ENCODE measurements at regions not wholly inside any gene's neighbourhood (a gene's known extent, or its start where the extent isn't known, plus 50 kb on each side); places are given as distances from the start of the nearest gene placed in this dataset.

DNA sequence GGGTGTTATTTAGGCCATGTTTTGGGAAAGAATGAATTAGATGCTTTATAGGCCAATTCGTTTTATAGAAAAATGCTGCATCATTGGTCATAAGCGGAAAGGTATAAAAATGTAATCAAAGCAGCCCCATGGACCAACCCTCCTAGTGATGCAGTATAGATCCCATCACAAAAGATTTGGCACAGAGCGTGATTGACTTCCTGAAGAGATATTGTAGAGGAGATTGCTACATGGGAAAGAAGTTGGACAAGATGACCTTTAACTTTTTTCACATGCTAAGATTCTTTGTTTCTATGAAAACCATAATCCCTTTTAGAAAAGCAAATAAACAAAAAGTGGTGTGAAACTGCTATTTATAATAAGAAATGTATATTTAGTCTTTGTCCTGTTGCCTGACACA lies 136.5 kb upstream of the FNDC3A start:
- TF ChIP-seq RAD21 (conservative IDR thresholded peaks at IDR 0.05): no peak
- TF ChIP-seq, protein P1, sequence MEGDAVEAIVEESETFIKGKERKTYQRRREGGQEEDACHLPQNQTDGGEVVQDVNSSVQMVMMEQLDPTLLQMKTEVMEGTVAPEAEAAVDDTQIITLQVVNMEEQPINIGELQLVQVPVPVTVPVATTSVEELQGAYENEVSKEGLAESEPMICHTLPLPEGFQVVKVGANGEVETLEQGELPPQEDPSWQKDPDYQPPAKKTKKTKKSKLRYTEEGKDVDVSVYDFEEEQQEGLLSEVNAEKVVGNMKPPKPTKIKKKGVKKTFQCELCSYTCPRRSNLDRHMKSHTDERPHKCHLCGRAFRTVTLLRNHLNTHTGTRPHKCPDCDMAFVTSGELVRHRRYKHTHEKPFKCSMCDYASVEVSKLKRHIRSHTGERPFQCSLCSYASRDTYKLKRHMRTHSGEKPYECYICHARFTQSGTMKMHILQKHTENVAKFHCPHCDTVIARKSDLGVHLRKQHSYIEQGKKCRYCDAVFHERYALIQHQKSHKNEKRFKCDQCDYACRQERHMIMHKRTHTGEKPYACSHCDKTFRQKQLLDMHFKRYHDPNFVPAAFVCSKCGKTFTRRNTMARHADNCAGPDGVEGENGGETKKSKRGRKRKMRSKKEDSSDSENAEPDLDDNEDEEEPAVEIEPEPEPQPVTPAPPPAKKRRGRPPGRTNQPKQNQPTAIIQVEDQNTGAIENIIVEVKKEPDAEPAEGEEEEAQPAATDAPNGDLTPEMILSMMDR (IDR thresholded peaks at IDR 0.05; ENCODE audit: poor library complexity, severe bottlenecking): no peak
- no peak for TF ChIP-seq TAF1 (IDR thresholded peaks at IDR 0.05; ENCODE audit: low read depth)
- TF ChIP-seq, protein P2, sequence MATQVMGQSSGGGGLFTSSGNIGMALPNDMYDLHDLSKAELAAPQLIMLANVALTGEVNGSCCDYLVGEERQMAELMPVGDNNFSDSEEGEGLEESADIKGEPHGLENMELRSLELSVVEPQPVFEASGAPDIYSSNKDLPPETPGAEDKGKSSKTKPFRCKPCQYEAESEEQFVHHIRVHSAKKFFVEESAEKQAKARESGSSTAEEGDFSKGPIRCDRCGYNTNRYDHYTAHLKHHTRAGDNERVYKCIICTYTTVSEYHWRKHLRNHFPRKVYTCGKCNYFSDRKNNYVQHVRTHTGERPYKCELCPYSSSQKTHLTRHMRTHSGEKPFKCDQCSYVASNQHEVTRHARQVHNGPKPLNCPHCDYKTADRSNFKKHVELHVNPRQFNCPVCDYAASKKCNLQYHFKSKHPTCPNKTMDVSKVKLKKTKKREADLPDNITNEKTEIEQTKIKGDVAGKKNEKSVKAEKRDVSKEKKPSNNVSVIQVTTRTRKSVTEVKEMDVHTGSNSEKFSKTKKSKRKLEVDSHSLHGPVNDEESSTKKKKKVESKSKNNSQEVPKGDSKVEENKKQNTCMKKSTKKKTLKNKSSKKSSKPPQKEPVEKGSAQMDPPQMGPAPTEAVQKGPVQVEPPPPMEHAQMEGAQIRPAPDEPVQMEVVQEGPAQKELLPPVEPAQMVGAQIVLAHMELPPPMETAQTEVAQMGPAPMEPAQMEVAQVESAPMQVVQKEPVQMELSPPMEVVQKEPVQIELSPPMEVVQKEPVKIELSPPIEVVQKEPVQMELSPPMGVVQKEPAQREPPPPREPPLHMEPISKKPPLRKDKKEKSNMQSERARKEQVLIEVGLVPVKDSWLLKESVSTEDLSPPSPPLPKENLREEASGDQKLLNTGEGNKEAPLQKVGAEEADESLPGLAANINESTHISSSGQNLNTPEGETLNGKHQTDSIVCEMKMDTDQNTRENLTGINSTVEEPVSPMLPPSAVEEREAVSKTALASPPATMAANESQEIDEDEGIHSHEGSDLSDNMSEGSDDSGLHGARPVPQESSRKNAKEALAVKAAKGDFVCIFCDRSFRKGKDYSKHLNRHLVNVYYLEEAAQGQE (IDR thresholded peaks at IDR 0.05; ENCODE audit: borderline replicate concordance): no peak
- TF ChIP-seq EP300 (conservative IDR thresholded peaks at IDR 0.05; ENCODE audit: poor library complexity, severe bottlenecking): no peak
- TF ChIP-seq EZH2 (IDR thresholded peaks at IDR 0.05; ENCODE audit: borderline replicate concordance, insufficient read depth, low read length, poor library complexity, severe bottlenecking): no peak

Measured in neural cell (in vitro differentiated cells).